Right lobe of liver (tissue), 4 donors: ENCODE measurements at regions not wholly inside any gene's neighbourhood (a gene's known extent, or its start where the extent isn't known, plus 50 kb on each side); places are given as distances from the start of the nearest gene placed in this dataset.

Experiments used
- POLR2A ChIP-seq: fragments of 450-650 bp; IDR thresholded peaks from one replicate; pipeline ENCODE4 v1.6.1; 2017; ENCODE audit warnings: antibody characterized with exemption, mild to moderate bottlenecking
- TF ChIP-seq, protein P1 (sequence below), 4 donors: fragments of 200-600 bp in 3 of 4; fragments of 450-650 bp in 1 of 4; IDR thresholded peaks; one replicate each; pipeline versions ENCODE4 v1.5.1 to v1.8.0; 2016 to 2022; ENCODE audit warnings: antibody characterized with exemption in 4 of 4, mild to moderate bottlenecking in 2 of 4
- donor health status: DM: no; HTN: no; CAD: no.
- donor health status: DM: no; HTN: no; CAD: no.
- donor health status: DM: no; HTN: yes; CAD: no.

DNA sequence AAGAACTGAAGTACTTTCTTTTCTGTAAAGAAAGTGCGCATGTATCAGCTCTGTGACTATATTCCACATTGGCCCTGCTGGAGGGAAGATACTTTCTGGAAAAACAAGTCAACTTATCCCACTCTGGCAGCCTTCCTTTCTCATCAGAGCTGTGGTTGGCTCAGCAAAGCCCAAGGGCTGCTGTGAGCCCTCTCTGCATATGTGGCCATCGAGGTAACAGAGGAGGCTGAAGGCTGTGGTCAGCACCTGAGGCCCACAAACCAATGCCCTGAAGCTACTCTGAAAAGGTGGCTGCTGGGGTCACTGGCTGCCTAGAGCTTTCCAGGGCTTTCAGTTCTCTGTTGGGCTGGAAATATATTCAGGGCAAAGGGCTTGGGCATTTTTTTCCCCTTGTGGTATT lies 70.8 kb upstream of the IGF1 start:
- no peak for TF ChIP-seq POLR2A
- TF ChIP-seq, protein P1, sequence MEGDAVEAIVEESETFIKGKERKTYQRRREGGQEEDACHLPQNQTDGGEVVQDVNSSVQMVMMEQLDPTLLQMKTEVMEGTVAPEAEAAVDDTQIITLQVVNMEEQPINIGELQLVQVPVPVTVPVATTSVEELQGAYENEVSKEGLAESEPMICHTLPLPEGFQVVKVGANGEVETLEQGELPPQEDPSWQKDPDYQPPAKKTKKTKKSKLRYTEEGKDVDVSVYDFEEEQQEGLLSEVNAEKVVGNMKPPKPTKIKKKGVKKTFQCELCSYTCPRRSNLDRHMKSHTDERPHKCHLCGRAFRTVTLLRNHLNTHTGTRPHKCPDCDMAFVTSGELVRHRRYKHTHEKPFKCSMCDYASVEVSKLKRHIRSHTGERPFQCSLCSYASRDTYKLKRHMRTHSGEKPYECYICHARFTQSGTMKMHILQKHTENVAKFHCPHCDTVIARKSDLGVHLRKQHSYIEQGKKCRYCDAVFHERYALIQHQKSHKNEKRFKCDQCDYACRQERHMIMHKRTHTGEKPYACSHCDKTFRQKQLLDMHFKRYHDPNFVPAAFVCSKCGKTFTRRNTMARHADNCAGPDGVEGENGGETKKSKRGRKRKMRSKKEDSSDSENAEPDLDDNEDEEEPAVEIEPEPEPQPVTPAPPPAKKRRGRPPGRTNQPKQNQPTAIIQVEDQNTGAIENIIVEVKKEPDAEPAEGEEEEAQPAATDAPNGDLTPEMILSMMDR (IDR thresholded peaks at IDR 0.05): no peak
